ENCODE measurements at regions not wholly inside any gene's neighbourhood (a gene's known extent, or its start where the extent isn't known, plus 50 kb on each side); places are given as distances from the start of the nearest gene placed in this dataset.

- DNase-seq (ENCODE audit: low spot score) = no peak
These were observed 479.9 kb upstream of the NOVA1 start for GRCh38 chr14:27077710-27078109.

GRCh38 chr14:27078191-27078590 is 480.4 kb upstream of the NOVA1 start:
- no peak for DNase-seq (ENCODE audit: low spot score)

GRCh38 chr14:27079716-27080115 is 481.9 kb upstream of the NOVA1 start:
- no peak for DNase-seq (ENCODE audit: low spot score)

GRCh38 chr14:27085500-27085899 is 487.7 kb upstream of the NOVA1 start:
- no peak for DNase-seq (ENCODE audit: low spot score)

- DNase-seq (ENCODE audit: low spot score) = no peak
These were observed 492.9 kb upstream of the NOVA1 start for GRCh38 chr14:27090716-27091115.

GRCh38 chr14:27091973-27092372 is 494.1 kb upstream of the NOVA1 start:
- no peak for DNase-seq (ENCODE audit: low spot score)

- no peak for DNase-seq (ENCODE audit: low spot score)
These were observed 498.3 kb upstream of the NOVA1 start for GRCh38 chr14:27096091-27096490.

GRCh38 chr14:27098451-27098850 is 500.6 kb upstream of the NOVA1 start:
- DNase-seq (ENCODE audit: low spot score) = no peak

- no peak for DNase-seq (ENCODE audit: low spot score)
These were observed 516.3 kb upstream of the NOVA1 start for GRCh38 chr14:27114180-27114579.

- DNase-seq (ENCODE audit: low spot score) = no peak
These were observed 525.3 kb upstream of the NOVA1 start for GRCh38 chr14:27123162-27123561.

GRCh38 chr14:27127838-27128237 is 530.0 kb upstream of the NOVA1 start:
- DNase-seq (ENCODE audit: low spot score) = no peak

- DNase-seq (ENCODE audit: low spot score) = no peak
These were observed 536.4 kb upstream of the NOVA1 start for GRCh38 chr14:27134200-27134599.

GRCh38 chr14:27145170-27145569 is 547.3 kb upstream of the NOVA1 start:
- DNase-seq (ENCODE audit: low spot score) = peak; percentile 11

GRCh38 chr14:27148143-27148542 is 550.3 kb upstream of the NOVA1 start:
- DNase-seq (ENCODE audit: low spot score) = no peak

- no peak for DNase-seq (ENCODE audit: low spot score)
These were observed 566.3 kb upstream of the NOVA1 start for GRCh38 chr14:27164139-27164538.

- DNase-seq (ENCODE audit: low spot score) = no peak
These were observed 577.7 kb upstream of the NOVA1 start for GRCh38 chr14:27175489-27175888.

GRCh38 chr14:27181333-27181732 is 583.5 kb upstream of the NOVA1 start:
- DNase-seq (ENCODE audit: low spot score) = no peak

- no peak for DNase-seq (ENCODE audit: low spot score)
These were observed 586.6 kb upstream of the NOVA1 start for GRCh38 chr14:27184427-27184826.

GRCh38 chr14:27186048-27186447 is 588.2 kb upstream of the NOVA1 start:
- DNase-seq (ENCODE audit: low spot score) = no peak

- DNase-seq (ENCODE audit: low spot score) = no peak
These were observed 589.3 kb upstream of the NOVA1 start for GRCh38 chr14:27187136-27187535.

- no peak for DNase-seq (ENCODE audit: low spot score)
These were observed 592.5 kb upstream of the NOVA1 start for GRCh38 chr14:27190296-27190695.

- DNase-seq (ENCODE audit: low spot score) = no peak
These were observed 601.4 kb upstream of the NOVA1 start for GRCh38 chr14:27199272-27199671.

GRCh38 chr14:27205036-27205435 is 607.2 kb upstream of the NOVA1 start:
- DNase-seq (ENCODE audit: low spot score) = no peak

GRCh38 chr14:27211741-27212140 is 613.9 kb upstream of the NOVA1 start:
- DNase-seq (ENCODE audit: low spot score) = no peak

- DNase-seq (ENCODE audit: low spot score) = no peak
These were observed 624.8 kb upstream of the NOVA1 start for GRCh38 chr14:27222671-27223070.
